DMS 273 treated with DMSO at 0.1 percent for 48 hours (cell line): ENCODE measurements at regions not wholly inside any gene's neighbourhood (a gene's known extent, or its start where the extent isn't known, plus 50 kb on each side); places are given as distances from the start of the nearest gene placed in this dataset.
"Not testable (repeated sequence)": the region's sequence is repeated elsewhere in the genome, so short reads cannot be mapped to it uniquely, and the experiment has no call there.

ENCODE experiments used
- DNase-seq: peaks from one replicate; lab custom pipeline; 2025; lab: John Stamatoyannopoulos, UW

DNA sequence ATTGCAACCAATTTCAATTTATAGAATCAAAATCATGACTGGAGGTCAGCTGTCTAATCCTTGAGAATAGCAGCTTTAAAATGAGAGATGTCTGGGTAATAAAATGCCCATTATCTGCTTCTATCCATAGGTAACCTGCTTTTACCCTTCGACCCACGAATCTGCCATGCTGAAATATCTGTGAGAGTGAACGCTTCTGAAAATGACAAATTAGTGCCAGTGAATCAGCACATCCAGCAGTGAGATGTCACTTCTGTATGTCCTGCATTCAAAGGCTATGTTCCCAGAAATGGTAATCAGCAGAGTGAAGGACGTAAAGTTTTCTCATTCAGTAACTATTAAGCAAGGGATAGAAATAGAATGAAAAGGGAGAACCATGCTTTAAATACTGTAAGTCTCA lies 532.4 kb upstream of the ITGA1 start:
- no peak for DNase-seq

DNA sequence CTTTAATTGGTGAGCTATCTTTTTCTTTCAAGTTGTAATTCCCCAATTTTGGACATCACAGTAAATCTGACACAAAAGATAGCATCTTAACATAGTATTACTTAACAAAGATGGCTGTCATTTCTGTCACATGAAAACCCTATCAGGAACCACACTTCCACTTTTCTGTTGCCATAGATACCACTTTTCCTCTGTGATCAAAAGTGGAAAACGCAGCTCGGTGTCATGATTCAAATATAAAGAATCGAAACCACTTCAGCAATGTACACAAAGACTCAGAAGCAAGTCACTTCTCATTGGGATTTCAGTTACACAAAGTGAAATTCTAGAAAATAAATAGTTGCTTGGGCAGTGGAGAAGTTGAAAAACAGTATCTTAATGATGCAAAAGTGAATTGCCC lies 524.9 kb upstream of the ITGA1 start:
- DNase-seq, result no peak

DNA sequence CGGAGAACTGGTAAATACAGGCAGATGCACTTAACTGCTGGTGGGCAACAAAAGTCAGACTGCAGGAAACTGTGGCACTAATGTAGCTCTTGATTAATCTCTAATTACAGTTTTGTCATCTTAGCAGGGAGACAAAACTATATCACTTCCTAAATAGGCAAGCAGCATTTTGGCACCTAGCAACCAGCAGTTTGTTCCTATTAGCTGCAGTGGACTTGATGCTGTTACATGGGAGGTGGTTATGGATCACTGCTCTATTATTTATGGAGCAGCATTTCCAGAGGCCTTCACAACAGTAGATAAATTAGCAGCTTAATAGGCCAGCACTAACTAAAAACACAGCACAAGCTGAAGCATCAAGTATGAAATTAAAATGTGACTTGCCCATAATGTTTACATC lies 518.3 kb upstream of the ITGA1 start:
- DNase-seq, result no peak

DNA sequence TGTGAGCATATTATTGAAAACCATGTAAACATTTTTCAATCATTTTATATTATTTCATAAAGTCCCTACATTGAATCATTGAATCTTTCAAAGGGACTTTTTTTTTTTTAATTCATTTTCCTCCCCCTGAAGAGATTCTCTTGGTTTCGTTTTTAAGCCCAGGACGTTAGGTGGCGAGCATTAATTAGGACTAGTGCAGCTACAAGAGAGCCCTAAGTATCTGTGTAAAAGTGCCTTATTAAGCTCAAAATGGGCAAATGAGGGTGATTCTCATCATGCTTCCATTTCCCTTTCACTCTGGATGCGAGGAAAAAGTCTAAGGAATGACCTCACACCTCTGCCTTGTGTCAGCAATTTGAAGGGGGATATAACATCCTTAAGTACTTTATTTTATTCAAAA lies 517.9 kb upstream of the ITGA1 start:
- DNase-seq, result no peak

GRCh38 chr5:52275639-52276038 lies 512.1 kb upstream of the ITGA1 start:
- DNase-seq, result no peak

GRCh38 chr5:52277101-52277500 lies 510.6 kb upstream of the ITGA1 start:
- DNase-seq, result no peak

- no peak for DNase-seq
Measured at GRCh38 chr5:52282647-52283046, 505.1 kb upstream of the ITGA1 start.

DNA sequence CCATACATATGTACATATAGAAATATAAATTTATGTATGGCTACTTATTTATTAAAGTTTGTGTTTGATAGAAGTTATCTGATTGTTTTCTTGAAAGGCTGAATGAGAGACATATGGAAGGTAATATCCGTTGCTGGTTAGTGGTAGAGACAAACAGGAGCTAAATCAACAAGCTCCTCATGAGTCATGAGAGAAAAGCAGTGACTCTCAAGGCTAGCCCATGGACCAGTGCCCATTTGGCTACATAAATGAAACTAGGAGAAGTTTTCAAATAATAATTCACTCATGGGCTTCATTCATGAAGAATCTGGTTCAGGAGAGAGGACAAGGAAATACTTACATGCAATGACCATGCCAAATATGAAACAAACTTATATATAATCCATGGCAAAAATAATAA lies 504.5 kb upstream of the ITGA1 start:
- DNase-seq, result no peak

DNA sequence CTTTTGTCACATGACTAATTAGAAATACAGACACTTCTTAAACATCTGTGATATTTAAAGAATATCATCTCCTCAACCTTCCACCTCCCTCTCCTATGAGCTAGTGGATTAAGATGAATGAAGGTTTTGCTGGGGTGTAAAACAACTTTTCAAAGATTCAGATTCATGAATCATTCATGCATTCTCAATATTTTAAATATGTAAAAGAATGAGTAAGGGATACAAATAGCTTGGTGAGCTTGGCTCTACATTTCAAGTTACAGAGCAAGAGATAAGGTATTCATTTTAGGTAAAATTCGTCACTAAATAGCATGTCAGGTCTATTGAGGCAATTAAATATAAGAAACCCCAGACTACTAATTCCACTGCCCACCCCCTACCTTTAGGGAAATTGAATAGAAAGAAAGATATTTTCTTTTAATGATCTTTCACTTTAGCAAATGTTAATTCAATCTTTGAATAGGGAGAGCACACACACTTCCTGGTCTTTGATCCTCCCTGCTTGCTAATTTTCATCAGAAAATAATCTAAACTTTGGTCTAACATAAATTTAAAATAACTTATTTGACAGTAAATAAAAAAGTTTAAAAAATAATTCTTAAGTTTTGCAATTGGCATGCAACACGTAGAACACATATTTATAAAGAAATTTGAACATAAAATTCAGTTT lies 486.9 kb upstream of the ITGA1 start:
- DNase-seq, result no peak

DNA sequence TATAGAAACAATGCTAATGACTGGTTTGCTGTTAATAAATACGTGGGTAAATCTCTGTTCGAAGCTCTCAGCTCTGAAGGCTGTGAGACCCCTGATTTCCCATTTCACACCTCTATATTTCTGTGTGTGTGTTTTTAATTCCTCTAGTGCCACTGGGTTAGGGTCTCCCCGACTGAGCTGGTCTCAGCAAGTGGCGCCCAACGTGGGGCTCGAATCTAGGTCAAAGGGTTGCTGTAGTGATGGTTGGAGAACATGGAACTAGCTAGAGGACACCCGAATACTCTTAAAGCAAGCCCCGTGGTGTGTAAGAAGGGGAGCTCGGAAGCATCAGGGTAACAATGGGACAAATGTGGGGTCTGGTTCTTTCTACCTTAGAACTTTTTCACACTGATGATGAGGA lies 482.9 kb upstream of the ITGA1 start:
- DNase-seq, result not testable (repeated sequence)

DNA sequence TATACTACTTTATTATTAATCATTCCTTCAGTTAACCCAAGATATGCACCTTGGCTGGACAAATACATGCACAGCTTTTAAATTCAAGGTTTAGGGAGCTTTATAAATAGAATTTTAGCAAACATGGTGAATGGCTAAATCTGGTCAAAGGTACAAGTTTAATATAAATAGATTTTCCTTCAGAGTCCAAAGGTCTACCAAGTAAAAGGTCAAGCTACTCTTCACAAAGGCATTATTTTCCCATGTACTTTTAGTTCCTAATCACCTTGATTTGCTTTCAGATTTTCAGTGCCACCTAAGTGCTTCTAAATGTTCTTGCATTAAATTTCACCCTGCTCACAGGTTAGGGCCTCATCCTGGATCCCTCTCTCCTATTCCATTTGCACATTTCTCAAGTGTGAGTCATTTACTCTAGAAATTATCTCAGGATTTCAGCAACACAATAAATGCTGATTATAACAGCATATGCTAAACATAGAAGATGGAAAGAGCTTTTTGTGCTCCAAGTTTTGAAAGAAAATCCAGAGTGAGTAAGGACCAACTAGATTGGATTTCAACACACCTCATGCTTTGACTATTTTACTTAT lies 459.4 kb upstream of the ITGA1 start:
- no peak for DNase-seq

DNA sequence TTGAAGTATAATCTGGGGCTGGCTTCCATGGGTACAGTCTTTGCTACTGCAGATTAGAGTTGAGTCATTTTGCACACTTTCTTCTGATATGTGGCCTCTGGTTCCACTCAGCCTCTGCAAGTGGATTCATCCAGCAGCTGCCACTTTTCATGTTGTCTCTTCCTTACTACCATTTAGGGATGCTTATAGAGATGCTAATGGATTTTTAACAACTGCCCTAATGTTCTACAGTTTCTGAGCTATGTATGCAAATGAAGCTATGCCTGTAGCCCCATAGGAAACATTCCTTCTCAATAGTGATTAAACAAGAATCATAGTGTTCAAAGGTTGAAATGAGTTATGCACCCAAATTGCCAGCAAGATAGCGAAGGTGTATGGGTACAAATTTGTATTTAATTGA lies 456.0 kb upstream of the ITGA1 start:
- DNase-seq, result no peak

GRCh38 chr5:52334367-52334766 lies 453.3 kb upstream of the ITGA1 start:
- no peak for DNase-seq

DNA sequence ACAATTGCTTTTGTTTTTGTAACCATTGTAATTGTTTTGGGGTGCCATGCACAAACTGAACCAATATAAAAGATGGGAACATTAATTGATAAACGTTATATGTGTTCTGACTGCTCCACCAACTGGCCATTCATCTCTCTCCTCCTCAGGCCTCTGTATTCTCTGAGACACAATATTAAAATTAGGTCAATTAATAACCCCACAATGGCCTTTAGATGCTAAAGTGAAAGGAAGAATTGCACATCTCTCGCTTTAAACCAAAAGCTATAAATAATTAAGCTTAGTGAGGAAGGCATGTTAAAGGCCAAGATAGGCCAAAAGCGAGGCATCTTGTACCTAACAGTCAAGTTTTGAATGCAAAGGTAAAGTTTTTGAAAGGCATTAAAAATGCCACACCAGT lies 448.4 kb upstream of the ITGA1 start:
- no peak for DNase-seq

GRCh38 chr5:52342361-52342760 lies 445.4 kb upstream of the ITGA1 start:
- no peak for DNase-seq

GRCh38 chr5:52356311-52356918 lies 431.3 kb upstream of the ITGA1 start:
- no peak for DNase-seq

DNA sequence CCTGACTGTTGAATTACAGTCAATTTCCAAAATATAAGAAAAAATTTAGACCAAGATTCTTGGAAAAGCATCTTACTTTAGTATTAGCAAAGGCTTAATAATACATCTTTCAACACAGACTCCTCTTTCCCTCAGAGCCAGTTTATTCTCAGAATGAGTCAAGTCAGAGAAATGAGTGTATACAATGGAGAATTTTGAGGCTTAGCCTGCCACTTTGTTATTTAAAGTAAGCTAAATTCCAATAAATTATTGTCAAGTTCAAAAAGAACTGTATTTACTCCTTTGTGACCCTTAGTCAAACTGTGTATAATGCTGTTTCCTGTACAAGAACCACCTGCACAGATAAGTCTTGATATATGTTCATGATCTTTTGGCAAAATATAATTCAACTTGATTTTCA lies 428.5 kb upstream of the ITGA1 start:
- DNase-seq, result no peak

- no peak for DNase-seq
Measured at GRCh38 chr5:52360985-52361384, 426.7 kb upstream of the ITGA1 start.

GRCh38 chr5:52374286-52374685 lies 413.4 kb upstream of the ITGA1 start:
- no peak for DNase-seq

- DNase-seq, result no peak
Measured at GRCh38 chr5:52375969-52376368, 411.7 kb upstream of the ITGA1 start.

DNA sequence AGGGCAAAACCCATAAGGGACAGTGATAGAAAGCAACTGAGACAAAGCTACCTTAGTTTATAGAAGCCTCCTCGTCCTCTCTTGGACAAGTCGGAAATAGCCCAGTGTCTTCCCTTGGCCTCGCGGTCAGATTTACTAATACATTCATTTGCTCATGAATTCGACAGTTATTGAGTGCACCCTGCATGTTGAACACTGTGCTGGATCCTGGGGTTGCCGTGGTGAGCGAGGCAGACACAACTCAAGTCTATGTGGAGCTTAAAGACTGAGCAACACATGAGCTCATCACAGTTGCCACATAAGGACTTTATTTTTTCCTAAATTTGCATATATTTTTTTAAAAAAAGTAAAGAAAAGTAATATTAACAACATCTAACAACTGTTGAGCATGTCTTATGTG lies 411.1 kb upstream of the ITGA1 start:
- DNase-seq, result no peak

- no peak for DNase-seq
Measured at GRCh38 chr5:52378237-52378636, 409.5 kb upstream of the ITGA1 start.

DNA sequence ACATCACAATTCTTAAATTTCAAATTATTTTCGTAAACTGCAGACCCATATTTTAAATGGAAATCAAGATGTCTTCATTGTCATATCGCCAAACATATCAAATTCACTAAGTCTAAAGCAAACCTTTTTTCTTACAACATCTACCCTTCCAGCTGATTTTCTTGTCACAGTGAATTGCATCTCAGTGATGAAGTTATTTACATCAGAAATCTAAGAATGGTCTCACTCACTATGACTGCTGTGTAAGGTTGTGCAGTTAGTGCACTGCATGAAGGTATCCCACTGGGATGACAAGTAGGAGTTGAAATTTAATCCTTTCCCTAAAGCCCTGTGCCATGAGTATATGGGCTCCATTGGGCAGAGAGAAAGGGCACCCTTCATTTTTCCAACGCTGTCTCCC lies 399.4 kb upstream of the ITGA1 start:
- no peak for DNase-seq

DNA sequence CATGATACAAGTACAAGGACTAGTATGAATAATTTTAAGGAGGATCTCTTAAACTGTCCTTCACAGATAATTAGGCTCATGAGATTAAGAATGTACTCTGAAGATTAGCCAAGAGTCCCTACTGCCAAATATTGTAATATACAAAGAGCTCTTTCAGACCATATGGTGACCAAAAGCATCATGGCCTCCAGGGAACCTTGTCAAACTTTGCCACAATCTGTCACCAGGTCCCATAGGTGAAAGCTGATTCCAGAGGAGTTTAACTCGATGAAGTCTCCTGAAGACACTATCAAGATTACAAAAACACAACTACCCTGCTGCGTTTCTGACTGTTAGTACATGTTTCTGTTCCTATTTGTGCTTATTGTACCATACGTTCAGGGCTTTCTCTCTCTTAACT lies 395.4 kb upstream of the ITGA1 start:
- DNase-seq, result no peak
